Pons (tissue), 1 donor: ENCODE measurements at regions not wholly inside any gene's neighbourhood (a gene's known extent, or its start where the extent isn't known, plus 50 kb on each side); places are given as distances from the start of the nearest gene placed in this dataset.

Experiments
- DNase-seq: peaks from one replicate; pipeline ENCODE4 v3.0.0-alpha.2; 2016; ENCODE audit warnings: low spot score

DNA sequence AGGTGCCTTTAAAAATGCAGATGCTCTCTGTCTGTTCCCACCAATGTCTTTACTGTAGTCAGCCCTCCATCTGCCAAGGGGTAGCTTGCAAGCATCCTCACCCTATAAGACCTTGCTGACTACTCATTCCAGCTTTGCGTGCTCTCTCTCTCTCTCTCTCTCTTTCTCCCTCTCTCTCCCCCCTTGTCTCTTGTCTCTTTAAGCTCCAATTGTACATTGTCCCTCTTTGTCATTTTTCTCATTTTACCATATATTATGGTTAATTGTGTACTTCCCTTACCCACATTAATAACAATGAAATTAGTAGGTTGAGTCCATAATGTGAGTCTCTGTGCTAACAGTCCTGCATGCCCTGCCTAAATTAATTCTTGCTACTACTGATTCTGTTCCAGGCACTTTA, 350.2 kb upstream of the CDH4 start:
- DNase-seq = no peak

DNA sequence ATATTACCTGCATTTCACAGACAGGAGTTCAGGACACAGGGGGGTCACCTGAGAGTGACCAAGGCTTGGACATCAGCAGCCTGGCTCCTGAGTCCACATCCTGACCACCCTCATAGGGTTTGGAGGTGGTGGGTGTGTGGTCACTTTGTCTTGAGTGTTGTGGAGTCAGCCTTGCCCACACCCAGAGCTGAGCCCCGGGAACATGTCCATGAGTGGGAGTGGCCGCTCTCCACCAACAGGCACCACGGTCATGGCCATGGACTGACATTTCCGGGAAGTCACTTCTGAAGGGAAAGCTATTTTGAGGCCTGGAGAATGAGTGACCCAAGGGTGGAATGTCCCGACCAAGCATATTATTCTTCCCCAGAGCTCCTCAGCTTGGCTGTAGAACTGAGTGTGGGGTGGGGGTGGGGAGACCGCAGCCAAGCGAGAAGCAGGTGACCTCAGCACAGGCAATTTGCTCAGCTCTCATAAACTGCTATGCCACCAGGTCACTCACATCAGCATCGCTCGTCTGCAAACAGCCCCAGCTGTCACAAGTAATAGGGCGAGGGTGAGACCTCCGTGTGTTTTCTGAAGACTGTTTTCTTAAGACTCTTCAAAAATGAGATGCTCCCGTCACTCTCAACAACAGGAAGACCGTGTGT, 348.6 kb upstream of the CDH4 start:
- DNase-seq = no peak

GRCh38 chr20:60904730-60905129, 347.3 kb upstream of the CDH4 start:
- DNase-seq = no peak

DNA sequence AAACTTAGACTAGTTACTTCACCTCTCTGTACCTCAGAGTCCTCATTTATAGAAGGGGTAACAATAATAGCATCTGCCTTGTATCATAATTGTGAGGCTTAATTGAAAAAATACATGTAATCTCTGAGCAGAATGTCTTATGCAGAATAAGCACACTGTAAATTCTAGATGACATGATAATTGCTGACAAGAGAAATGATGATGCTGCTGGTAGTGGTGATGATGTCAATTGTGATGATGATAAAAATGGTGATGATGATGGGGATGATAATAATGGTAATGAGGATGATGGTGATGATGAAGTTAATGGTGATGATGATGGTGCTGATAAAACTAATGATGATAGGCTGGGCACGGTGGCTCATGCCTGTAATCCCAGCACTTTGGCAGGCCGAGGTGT, 346.1 kb upstream of the CDH4 start:
- DNase-seq = no peak

DNA sequence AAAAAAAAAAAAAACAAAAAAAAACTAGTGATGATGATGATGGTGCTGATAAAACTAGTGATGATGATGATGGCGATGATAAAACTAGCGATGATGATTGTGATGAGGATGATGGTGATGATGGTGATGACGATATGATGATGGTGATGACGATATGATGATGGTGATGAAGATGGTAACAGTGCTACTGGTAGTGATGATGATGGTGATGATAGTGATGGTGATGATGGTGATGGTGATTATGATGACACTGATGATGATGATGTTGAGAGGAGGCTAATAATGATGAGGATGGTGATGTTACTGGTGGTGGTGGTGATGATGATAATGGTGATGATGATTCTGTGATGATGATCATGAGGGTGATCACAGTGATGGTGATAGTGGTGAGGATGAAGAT, 345.5 kb upstream of the CDH4 start:
- DNase-seq = no peak

DNA sequence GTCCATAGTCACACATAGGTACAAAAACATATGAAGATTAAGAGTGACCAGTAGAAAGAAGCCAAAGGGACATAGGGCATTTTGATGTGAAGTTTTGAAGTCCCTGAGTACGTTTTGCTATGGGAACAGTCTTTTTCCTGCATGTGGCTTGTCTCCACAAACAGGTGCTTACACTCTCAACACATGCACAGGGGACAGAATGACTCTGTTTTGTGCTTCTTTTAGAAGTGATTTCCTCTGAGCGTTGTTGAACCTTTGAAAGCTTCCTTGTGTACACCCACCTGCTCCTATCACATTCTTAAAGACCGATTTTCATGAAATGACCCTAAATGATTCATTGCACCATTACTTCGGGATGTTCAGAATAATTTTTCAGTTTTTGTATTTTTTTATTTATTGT, 338.8 kb upstream of the CDH4 start:
- no peak for DNase-seq

DNA sequence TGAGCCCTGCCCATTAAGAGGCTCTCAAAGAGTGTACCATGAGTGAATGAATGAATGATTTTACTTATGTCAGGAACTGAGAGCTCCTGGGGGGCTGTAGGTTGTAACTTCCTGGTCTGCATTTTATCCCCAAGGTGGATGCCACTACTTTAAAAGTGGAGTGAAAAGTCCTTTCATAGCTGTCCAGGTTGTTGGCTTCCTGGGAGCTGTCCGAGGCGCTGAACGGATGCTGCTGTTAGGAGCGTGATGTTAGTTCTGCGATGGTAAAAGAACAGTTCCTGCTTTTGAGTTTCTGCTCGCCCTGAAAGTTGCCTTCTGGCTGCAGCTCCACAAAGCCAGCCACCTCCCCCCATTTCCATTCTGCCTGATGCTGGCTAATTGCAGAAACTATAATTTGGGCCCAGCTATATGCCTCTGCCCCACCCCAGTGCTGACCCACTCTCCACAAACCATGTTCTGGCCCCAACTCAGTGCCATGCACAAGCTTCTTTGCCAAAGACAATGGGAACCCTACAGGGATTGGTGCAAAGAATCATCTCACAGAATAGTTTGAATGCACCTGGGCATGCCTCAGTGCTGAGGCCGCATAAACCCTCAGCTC, 330.9 kb upstream of the CDH4 start:
- no peak for DNase-seq

DNA sequence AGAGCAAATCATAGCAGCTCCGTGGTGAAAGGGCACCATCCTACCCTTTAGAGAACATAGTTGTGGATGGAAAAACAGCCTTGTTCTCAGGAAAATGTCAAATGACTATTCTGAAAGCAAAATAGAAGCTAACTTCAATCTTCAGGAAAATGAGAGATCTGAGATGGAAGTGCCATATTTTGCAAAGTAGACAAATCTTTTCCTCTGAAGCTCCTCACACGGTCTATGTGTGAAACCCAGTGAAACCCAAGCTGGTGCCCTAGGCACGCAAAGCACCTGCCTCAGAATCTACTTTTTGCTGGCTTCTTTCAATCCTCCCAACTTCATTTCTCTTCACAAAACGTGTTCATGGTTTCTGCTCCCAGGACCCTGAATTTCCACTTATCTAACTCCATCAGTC, 325.2 kb upstream of the CDH4 start:
- DNase-seq = no peak

DNA sequence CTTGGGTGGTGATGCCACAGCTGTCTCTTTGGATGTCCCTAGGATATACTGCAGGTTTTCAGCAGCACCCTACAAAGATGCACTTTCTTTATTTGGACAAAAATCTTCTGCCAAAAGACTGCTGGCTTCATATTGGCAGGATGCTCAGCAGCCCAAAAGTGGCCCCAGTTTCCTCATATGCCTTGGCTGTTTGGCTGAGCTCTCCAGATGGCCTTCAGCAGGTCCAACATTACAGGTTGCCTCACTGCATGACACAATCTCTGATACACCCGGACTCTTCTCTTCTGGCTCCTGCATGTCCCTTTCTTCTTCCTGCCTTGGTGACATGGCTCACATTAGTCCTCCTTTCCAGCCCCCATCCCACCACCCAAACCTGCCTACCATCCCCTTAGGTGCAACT, 323.7 kb upstream of the CDH4 start:
- no peak for DNase-seq

DNA sequence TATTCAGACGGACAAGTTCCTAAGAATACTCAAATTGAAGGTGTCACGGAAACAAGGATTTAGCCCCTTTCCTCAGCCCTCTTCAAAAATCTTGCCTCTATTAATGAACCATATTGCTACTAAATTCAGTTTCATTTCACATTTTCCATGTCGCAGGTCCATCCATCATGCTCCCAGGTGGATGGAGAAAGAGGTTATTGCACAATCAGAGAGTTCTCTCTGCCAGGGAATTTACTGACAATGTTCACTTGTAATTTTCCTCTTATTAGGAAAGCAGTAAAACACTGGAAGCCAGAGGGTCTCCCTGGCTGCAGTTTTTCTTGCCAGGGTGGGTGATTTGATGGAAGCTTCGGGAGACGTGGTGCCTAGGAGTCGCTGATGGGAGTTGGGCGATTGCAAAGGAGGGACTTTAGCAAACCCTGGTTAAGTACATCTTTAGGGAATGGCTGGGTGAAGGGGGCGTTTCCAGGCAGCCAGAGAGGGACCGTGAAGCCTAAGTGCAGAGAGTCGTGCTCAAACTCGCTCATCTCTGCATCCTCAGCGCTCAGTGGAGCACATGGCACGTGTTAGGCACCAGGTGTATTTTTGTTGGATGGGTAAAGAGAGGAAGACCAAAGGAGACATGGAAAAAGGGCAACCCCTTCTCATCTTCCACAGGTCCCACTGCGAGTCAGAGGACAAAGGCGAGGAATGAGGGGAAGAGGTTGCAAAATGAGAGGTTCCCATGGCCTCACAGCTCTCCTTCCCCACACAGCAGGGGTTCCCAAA, 321.9 kb upstream of the CDH4 start:
- DNase-seq = no peak

DNA sequence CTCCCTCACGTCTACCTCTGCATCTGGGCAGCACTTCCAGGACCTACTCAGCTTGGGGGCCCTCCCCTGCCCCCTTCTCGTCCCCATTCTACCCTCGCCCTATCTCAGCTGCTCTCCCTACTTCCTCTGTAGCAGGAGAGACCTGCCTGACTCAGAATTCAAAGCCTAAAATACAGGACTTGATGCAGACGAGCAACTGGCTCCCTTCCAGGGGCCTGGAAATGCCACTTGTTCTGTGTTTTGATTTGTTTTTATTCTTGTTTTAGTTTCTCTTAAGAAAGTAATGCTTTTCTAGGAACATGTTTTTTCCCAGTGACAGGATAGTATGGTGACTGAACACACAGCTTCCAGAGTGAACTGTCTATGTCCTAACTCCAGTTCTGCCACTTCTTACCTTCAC, 320.4 kb upstream of the CDH4 start:
- no peak for DNase-seq

DNA sequence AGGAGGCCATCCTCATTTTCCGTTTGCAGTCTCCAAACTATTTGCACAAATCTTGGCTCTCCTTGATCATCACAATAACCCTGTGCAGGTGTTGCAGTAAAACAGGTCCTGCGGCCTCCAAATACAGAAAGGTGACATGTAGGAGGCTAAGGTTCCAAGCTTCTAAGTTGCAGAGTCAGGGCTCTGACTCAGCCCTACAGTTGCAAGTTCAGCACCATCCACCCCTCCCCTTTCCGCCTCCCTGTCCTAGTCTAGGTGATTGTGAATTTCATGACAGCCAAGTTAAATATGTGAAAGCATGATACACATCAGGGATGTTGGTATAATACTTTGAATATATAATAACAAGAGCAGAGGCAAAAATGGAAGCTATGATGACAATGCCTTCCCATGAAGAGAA, 317.3 kb upstream of the CDH4 start:
- DNase-seq = no peak

DNA sequence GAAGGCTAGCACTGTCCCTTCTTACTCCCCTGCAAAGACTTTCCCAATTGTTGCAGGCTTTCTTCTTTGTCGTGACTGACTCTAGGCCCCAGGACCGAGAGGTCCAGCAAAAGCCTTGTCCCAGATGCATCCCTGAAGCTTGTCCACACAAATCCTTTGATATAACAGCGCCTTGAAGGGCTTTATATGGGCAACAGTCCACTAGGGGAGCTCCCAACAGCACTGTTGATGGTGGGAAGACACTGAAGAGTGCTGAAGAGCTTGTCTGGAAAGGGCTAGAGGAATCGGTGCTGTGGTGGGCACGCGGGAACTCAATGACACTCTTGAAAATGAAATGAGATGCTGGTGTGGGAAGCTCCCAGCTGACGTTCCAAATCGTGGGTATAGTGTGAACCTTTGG, 316.1 kb upstream of the CDH4 start:
- DNase-seq = no peak

- no peak for DNase-seq
These were observed 314.5 kb upstream of the CDH4 start for GRCh38 chr20:60937585-60937984.

DNA sequence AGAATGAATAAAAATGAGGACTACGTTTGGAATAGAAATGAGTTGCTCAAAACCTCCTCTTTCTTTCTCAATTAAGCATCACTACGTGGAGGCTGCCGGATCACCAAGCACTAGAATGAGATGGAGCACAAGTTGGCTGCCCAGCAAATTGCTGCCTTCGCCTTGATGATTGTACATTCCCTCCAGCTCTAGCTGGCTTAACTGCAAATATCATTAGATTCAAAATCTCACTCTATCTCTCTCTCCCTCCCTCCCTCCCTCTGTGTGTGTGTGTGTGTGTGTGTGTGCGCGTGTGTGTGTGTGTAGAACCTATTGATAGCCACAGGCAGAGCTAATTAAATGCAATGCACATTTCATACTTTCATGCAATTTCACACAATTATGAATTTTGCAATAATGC, 310.7 kb upstream of the CDH4 start:
- DNase-seq = no peak

GRCh38 chr20:60947819-60948218, 304.2 kb upstream of the CDH4 start:
- DNase-seq = no peak

DNA sequence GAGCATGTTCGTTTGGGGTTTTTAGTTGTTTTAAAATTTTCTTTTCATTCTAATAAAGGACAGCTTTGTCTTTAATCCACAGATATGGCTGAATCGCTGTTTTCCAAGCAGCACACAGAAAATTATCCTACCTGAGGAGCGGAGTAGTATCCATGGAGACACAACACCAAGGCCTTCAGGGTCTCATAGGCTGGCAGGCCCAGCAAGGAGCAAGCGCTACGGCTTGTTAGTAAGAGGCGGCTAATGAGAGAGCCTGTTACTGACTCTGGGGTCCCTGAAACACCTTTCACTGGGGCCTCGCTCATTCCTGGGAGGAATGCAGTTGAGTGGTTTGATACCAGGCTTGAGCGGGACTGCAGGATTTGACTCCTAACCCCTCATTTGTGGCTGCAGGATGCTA, 303.8 kb upstream of the CDH4 start:
- DNase-seq = no peak

GRCh38 chr20:60950561-60950960, 301.5 kb upstream of the CDH4 start:
- no peak for DNase-seq

DNA sequence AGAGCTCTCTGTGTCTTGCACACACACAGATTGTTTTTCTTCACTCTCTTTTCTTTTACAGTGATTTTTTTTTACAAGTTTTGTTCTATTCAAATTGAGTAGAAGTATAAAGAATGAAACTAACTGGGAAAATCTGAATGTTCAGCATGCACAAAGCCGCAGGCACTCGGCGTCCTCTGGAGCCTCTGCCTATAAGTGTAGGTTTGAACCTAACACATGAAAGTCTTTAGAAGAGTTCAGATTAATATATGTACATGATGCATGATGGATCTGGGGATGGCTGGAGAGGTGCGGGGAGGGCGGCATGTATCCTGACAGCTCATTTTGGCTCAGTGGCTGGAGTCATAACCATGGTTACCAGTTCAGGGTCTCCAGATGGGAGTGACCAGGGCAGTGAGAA, 301.1 kb upstream of the CDH4 start:
- DNase-seq = no peak

GRCh38 chr20:60952861-60953260, 299.2 kb upstream of the CDH4 start:
- DNase-seq = no peak

DNA sequence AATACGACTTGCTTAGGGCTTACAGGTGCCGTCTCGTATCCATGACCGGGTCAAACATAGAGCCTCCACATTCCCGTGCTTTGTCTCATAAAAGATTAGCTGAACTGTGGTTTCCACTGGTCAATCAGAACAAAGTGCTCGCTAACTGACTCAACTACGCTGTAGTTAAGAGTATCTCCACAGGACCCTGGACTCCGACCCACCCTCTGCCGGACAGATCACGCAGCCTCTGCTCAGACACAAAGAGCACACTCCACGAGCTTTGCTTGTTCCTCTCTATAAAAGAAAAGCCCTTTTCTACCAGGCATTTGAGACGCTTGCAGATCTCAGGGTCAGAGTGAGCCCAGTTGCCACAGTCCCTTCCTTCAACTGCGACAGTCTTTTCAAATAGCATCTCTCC, 298.7 kb upstream of the CDH4 start:
- DNase-seq = no peak

DNA sequence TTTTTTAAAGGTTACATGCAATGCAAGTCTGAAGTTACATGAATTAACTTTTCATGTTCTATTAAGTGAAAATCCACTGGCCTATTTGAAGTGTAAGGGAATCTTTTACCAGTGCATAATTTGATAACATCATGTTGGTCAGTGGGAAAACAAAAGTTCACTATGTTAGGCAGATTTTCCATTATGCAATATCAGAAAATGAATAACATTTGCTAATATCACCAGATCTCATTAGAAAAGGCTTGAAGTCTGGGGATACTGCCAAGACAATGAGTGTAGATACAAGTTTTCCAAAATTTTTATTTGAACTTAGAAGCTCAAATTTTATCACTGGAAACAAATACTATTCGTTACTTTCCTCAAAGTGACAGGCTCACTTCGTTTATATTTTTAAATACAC, 296.4 kb upstream of the CDH4 start:
- no peak for DNase-seq

DNA sequence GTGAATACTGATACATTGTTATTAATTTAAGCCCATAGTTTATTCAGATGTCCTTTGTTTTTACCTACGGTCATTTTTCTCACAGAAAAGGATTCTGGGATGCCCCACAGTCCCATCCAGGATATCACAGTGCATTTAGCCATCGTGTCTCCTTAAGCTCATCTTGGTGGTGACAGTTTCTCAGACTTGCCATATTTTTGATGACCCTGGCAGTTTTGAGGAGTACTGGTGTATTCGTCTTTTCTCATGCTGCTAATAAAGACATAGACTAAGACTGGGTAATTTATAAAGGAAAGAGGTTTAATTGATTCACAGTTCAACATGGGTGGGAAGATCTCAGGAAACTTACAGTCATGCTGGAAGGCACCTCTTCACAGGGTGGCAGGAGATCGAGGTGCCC, 295.9 kb upstream of the CDH4 start:
- no peak for DNase-seq

DNA sequence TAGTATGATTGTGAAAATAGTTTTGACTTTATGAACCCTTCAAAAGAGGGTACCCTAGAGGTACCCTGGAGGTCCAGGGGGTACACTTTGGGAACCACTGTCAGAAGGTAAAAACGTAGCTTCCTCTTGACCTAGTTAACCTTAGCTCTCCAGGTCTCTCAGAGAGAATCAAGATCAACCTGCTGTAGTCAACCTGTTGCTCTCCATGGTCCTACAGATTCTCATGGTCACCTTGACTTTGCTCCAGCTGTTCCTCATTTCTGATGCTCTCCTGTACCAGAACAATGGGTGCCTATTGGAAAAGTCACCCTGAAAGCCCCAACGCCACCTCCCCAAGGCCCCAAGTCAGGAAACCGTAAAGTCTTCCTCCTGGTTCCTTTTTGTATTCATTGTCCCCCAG, 294.4 kb upstream of the CDH4 start:
- no peak for DNase-seq
